ENCODE measurements at regions not wholly inside any gene's neighbourhood (a gene's known extent, or its start where the extent isn't known, plus 50 kb on each side); places are given as distances from the start of the nearest gene placed in this dataset.

DNA sequence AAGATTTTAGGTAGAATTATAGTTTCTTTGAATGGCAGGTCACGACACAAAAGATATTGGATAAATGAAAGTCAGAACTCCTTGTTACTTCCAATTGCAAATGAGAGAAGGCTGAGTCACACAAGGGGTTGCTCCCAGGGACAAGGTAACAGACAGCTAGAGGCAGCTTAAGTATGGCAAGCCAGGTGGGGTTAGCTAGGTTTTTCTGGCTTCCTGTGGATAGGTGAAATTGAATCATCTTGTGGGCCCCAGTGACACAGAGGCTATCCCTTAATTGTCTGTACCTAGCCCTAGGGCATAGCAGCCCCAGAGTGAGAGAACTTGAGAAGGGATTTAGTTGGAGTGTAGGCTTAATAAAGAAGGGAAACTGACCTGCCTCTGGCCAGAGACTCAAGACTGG is 407.7 kb upstream of the SLC8A1 start:
- no peak for ATAC-seq
- DNase-seq, result no peak
- intact Hi-C loops (cut with DNase I), result no loop called here

DNA sequence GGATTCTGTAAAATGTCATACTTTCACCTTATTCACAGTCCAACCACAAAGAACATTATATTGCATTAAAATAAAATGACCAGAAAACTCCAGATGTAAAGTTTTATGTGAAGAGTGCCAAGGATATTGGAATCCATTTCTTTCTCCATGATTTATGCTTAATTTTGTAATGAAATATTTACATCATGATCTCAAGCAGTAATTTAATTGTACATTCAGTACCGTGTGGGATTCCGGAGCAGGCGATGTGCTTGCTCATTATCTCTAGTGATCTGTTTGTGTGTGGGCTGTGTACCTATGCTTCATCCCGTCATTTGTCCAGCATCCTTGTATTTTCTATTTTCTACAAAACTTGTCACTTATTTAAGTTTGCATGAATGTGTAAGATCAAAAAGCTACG is 415.9 kb upstream of the SLC8A1 start:
- no peak for DNase-seq
- no peak for ATAC-seq
- intact Hi-C loops (cut with DNase I), result no loop called here

DNA sequence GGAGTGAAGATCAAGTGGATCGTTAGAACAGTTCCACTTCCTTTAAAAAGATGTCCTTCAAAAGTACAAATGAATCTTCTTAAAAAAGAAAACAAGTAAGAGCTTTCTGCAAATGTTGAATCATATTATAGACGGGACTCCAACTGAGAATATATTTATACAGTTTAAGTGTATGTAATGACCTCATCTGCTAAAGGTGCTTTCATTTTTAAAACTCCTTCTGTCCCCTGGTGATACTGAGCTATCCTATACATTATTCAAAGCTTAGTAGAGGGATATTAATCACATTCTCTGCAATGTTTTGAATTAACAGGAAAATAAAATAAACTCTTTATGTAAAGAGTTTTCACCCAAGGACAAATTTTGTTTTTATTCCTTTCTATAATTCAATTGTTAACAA is 420.7 kb upstream of the SLC8A1 start:
- intact Hi-C loops (cut with DNase I), result no loop called here
- DNase-seq (no peak), ATAC-seq (no peak)

GRCh38 chr2:40874380-40874779 is 422.5 kb upstream of the SLC8A1 start:
- ATAC-seq, result no peak

DNA sequence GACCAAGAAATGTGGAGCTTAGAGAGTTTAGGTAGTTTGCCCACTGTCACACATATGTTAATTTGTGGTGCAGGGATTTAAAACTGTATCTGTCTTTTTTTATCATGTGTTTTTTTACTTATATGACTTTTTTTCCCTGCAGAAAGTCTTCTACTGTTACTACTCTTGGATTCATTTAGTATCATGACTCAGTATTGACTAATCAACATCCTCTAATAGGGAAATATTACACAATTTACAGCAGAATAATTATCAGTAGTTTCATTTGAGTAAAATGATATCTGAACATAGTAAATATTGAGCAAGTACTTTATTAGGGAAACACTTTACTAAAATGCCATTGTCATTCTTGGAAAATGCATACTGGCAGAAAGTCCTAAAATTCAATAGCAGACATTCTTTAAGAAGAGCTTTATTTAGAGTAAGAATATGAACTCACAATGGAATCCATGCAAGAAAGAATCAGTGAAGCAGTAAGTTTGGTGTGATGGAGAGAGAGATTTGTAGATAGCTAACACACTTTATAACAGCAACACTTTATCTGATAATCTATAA is 425.9 kb upstream of the SLC8A1 start:
- no peak for DNase-seq

More at GRCh38 chr2:40874380-40874779, 422.5 kb upstream of the SLC8A1 start:
- no peak for DNase-seq
- intact Hi-C loops (cut with DNase I), result no loop called here

DNA sequence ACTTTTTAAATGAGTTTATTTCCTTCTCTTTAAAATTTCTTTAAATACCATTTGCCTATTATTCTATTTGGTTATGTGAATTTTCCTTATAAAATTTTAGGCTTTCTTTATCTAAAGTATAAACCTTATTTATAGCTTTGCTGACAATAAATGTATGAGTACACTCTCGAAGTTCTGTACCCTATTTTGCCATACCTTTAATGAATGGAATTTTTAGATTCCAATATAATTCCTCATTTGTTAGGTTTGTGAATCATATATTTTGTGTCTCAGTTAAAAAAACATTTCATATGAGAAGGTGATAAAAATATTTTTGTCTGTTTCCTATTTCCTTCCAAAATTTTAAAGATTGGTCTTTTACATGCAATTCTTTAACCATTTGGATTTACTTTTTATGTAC is 427.4 kb upstream of the SLC8A1 start:
- intact Hi-C loops (cut with DNase I), result no loop called here
- DNase-seq (no peak), ATAC-seq (no peak)

More for the DNA sequence above, 425.9 kb upstream of the SLC8A1 start:
- no peak for ATAC-seq
- intact Hi-C loops (cut with DNase I), result no loop called here

DNA sequence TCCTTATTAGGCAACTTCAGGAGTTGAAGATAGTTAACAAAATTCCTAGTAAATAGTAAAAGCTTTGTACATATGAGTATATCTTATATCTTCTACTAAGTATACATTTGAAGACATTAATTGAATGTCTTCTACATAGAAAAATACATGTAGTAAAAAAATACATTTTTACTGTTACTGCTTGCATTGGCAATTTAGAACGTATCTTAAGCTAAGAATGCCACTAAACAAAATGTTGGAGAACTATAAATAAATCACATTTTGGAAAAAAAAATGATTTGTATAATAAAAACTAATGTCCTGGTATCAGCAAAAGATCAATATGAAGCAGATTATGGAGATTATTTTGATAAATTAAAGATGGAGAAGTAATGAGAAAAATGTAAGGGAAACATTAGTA is 434.2 kb upstream of the SLC8A1 start:
- ATAC-seq, result no peak
- DNase-seq, result no peak
- intact Hi-C loops (cut with DNase I), result no loop called here

GRCh38 chr2:40886655-40887054 is 434.8 kb upstream of the SLC8A1 start:
- ATAC-seq (no peak), DNase-seq (no peak)
- intact Hi-C loops (cut with DNase I), result no loop called here

DNA sequence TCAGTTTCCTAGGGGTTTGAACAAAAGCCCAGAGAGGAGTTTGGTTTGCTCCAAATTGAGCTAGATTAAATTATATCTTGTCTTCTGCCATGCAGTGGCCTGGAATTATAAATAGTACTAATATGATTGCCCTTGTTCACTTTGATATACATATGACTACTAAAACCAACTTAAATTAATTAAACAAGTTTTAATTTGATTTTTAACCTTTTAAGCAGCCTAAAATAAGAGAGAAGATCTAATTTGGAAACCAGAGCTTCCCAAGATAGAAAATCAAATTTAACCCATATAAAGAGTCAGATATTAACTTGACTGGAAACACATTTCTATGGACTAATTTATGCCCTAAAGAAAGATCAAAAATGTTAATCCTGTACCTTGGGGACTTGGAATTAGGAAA is 444.5 kb upstream of the SLC8A1 start:
- intact Hi-C loops (cut with DNase I), result no loop called here
- no peak for ATAC-seq
- no peak for DNase-seq

- DNase-seq (no peak), ATAC-seq (no peak)
- intact Hi-C loops (cut with DNase I), result no loop called here
Measured at GRCh38 chr2:40914666-40915065, 462.8 kb upstream of the SLC8A1 start.

DNA sequence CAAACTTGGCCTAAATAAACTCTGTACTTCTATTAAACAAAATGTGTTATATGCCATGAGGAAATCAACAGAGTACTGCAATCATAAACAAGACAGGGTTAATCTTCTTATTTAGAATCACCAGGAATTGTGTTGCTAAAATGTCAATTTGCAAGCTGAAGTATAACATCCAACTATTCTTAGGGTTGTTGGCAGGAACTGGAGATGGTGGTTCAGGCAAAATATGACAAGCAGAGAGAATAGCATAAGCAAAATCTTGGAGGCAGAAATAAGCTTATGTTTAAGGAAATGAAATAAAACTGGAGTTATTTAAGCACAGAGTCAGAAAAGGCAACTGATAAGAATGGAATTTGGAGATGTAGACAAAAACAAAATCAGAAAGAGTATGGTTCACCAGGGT is 463.8 kb upstream of the SLC8A1 start:
- intact Hi-C loops (cut with DNase I), result no loop called here
- DNase-seq (no peak), ATAC-seq (no peak)

GRCh38 chr2:40935349-40935748 is 483.5 kb upstream of the SLC8A1 start:
- intact Hi-C loops (cut with DNase I), result no loop called here
- DNase-seq, result no peak
- no peak for ATAC-seq

GRCh38 chr2:40937284-40937683 is 485.4 kb upstream of the SLC8A1 start:
- DNase-seq (no peak), ATAC-seq (no peak)
- intact Hi-C loops (cut with DNase I), result no loop called here

DNA sequence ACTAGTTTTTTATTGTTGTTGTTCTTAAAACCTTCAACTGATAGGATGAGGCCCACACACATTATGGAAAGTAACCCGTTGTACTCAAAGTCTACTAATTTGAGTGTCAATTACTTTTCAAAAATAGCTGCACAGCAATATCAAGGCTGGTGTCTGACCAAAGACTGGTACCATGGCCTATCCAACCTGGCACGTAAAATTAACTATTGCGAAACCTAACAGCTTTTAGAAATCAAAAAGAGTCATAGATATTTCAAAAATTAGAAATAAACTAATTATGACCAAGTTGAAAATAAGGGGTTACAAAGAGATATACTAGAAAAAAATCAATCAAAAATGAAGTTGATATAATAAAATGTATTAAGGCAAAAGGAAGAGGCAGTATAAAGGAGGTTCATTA is 501.5 kb upstream of the SLC8A1 start:
- ATAC-seq, result no peak
- no peak for DNase-seq
- intact Hi-C loops (cut with DNase I), result no loop called here

DNA sequence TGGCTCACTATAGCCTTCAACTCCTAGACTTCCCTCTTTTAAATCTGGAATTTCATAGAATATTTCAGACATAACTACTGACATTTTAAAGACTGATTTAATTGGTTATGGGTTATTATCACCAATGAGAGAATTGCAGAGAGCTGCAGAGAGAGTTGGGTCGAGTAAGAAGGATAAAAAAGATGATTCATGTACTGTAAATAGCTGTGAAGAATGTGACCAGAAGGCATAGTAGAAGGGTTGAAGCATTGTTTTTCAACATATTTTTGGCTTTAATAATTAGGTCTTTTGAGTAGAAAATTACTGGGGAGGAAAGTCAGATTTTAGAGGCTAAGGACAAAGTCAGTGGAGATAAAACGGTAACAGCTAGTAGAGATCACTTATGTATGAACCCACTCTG is 503.2 kb upstream of the SLC8A1 start:
- intact Hi-C loops (cut with DNase I), result no loop called here
- ATAC-seq, result no peak
- DNase-seq, result no peak

- intact Hi-C loops (cut with DNase I), result no loop called here
- DNase-seq (no peak), ATAC-seq (no peak)
Measured at GRCh38 chr2:40955635-40956034, 503.7 kb upstream of the SLC8A1 start.

- intact Hi-C loops (cut with DNase I), result no loop called here
- DNase-seq, result peak; percentile 14
- ATAC-seq, result no peak
Measured at GRCh38 chr2:40957508-40957907, 505.6 kb upstream of the SLC8A1 start.

DNA sequence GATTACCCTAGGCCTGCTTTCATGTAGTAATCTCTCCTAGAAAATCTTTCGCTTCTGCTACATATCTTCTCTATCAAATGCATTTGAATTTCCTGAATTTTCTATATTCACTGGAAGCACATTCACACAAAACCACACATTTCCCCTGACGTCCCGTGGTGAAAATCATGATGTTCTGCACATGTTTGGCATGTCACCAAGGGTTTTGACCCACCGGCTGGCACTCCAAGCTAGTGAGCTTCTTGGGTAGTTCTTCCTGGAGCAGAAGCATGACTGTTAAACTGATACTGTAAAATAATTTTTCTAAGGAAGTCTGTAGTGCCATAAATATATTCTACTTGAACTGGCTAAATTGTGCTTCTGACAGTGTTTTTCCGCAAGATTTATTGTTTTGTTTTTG is 510.1 kb upstream of the SLC8A1 start:
- intact Hi-C loops (cut with DNase I), result no loop called here
- ATAC-seq (no peak), DNase-seq (no peak)

DNA sequence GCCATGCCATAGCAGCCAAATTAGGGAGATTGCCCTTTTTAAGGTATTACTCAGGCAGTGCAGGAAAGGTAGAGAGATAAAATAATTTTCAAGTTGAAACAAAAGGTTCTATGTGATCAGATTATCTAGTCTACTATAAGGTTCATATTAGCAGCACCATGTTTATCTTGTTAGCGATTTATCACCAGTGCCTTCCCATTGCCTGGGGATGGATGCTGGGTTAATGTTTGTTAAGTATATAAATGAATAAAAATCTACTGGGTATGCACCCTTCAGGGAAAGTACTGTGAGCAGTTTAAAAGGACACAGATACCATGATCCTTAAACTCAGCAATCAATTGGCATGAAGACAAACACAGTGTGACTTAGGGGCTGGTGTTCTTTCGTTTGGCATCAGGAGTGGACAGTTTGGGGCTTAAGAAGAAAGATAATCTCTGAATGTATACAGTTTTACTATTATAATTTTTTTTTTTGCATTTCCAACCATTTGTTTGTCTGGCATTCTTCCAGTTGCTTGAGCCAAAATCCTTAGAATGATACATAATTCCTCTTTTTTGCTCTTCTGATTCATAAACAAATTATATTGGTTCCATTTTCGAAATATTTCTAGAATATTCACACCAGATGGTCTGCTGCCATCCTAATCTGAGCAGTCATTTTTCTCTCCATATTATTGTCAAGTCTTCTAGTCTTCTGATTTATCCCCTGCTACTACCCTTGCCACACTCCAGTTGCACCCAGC is 512.8 kb upstream of the SLC8A1 start:
- intact Hi-C loops (cut with DNase I), result no loop called here
- DNase-seq, result no peak
- ATAC-seq, result no peak

- no peak for ATAC-seq
- no peak for DNase-seq
- intact Hi-C loops (cut with DNase I), result no loop called here
Measured at GRCh38 chr2:40967451-40967850, 515.6 kb upstream of the SLC8A1 start.

GRCh38 chr2:40975151-40975550 is 523.3 kb upstream of the SLC8A1 start:
- no peak for ATAC-seq
- intact Hi-C loops (cut with DNase I), result no loop called here
- DNase-seq, result no peak

All from left cardiac atrium (tissue), 4 donors.